ENCODE measurements at regions not wholly inside any gene's neighbourhood (a gene's known extent, or its start where the extent isn't known, plus 50 kb on each side); places are given as distances from the start of the nearest gene placed in this dataset.
"Not testable (repeated sequence)": the region's sequence is repeated elsewhere in the genome, so short reads cannot be mapped to it uniquely, and the experiment has no call there.

GRCh38 chr1:121518726-121519041 is 333.9 kb downstream of the SRGAP2C start:
- no peak for DNase-seq (ENCODE audit: low read depth in 4 of 4, low spot score in 1 of 4)

GRCh38 chr1:121519042-121519755 is 334.4 kb downstream of the SRGAP2C start:
- DNase-seq (ENCODE audit: low read depth in 4 of 4, low spot score in 1 of 4) = peak; percentile 57 to 86 (median 66)

GRCh38 chr1:121519756-121520286 is 335.0 kb downstream of the SRGAP2C start:
- not testable (repeated sequence) for DNase-seq (ENCODE audit: low read depth in 4 of 4, low spot score in 1 of 4)

DNA sequence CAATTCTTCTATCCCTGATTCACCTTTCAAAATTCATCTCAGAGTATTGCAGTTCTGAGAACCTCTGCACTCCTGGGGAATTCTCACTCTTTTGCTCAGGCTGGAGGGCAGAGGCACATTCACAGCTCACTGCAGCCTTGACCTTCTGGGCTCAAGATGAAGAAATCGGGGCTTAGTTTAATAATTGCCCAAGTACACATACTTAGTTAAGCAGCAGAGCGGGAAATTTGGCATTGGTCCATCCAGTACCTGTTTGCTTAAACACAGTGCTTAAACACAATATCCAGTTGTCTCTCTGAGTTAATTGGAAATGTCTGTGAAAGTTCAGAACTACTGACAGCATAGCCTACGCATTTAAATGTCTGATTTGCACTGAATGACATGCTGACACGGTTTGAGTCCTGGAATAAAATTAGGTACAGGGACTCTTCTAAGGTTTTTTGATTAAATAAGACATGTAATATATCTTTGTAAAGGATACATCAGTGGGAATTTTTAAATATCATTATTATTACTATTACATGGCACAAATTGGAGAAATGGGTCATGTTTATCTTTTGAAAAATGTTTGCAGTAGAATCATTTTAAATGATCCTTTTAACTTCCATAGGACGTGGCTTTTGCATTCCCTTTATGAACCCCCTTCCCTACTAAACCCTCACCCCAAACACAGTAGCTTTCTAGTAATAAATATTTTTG is 337.4 kb downstream of the SRGAP2C start:
- DNase-seq (ENCODE audit: low read depth in 4 of 4, low spot score in 1 of 4) = no peak

DNA sequence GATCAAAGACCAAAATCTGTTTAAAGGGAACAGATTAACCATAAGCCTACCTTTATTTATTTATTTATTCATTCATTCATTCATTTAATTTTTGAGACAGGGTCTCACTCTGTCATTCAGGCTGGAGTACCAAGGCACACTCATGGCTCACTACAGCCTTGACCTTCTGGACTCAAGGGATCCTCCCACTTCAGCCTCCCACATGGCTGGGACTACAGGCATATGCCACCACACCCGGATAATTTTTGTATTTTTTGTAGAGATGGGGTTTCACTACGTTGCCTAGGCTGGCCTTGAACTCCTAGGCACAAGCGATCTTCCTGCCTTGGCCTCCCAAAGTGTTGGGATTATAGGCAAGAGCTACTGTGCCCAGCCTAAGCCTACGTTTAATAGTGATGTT is 338.3 kb downstream of the SRGAP2C start:
- not testable (repeated sequence) for DNase-seq (ENCODE audit: low read depth in 4 of 4, low spot score in 1 of 4)

GRCh38 chr1:121525355-121525754 is 340.6 kb downstream of the SRGAP2C start:
- DNase-seq (ENCODE audit: low read depth in 4 of 4, low spot score in 1 of 4) = no peak

GRCh38 chr1:121528958-121529357 is 344.2 kb downstream of the SRGAP2C start:
- DNase-seq (ENCODE audit: low read depth in 4 of 4, low spot score in 1 of 4) = not testable (repeated sequence)

DNA sequence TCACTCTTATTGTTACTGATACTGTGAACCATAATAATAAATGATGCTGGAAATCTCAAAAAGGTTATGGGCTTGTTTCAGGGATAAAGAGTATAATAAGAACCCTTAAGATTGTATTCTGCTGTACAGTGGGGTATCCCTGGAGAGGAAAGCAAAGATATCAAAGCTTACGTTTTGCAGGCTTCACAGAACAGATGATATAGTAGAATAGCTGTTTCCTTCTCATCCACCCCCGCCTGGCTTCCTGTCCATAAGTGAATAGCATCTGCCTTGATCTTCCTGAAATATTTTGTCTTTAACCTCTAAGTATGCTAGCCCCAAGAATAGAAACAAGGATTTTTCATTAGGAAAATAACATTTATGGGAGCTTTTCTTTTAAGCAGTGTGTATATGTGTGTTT is 345.3 kb downstream of the SRGAP2C start:
- DNase-seq (ENCODE audit: low read depth in 4 of 4, low spot score in 1 of 4) = not testable (repeated sequence)

- not testable (repeated sequence) for DNase-seq (ENCODE audit: low read depth in 4 of 4, low spot score in 1 of 4)
These were observed 347.0 kb downstream of the SRGAP2C start for GRCh38 chr1:121531747-121532146.

GRCh38 chr1:121538148-121538547 is 353.4 kb downstream of the SRGAP2C start:
- not testable (repeated sequence) for DNase-seq (ENCODE audit: low read depth in 4 of 4, low spot score in 1 of 4)

DNA sequence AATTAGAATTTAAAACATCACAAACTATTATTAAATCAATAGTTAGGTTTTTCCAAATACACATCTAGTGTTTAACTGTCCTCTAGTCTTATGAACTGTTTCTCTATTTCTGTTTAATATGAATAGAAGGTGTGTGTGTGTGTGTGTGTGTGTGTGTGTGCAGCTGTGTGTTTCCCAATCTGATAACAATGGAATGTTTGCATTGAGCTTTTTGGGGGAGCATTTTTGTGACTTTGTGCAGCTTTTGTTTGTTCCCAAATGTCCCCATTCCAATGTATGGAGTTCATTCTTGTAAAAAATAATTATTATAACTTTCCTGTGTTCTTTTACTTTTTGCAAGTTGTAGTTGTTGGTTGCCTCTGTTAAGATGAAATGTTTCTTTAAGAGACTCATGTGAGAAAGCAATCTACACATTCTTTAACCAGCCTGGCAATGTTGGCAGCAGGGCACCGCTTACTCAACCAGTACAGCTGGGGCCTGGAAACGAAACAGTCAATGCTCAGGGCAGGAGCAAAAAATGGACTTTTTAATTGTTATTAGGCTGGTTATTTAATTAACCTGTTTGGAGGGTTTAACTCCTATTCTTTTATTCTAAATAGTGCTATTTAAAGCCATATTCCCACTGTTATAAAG is 354.3 kb downstream of the SRGAP2C start:
- no peak for DNase-seq (ENCODE audit: low read depth in 4 of 4, low spot score in 1 of 4)

DNA sequence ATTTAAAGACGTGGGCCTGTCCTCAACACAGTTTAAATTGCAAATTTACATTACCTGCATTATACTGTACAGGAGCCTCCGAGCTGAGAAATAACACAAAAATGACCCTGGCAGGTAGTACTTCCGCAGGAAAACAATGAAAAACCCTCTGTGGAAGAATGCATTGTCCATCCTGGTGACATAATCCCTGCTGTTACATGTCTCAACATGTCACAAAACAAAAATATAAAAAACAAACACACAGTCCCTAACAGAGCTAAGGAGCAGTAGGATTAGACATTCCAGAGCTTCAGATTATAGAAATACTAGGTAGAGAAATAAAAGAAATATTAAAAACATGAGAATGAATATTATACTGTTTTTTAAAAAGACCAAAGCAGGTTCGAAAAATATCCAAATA is 359.2 kb downstream of the SRGAP2C start:
- not testable (repeated sequence) for DNase-seq (ENCODE audit: low read depth in 4 of 4, low spot score in 1 of 4)

DNA sequence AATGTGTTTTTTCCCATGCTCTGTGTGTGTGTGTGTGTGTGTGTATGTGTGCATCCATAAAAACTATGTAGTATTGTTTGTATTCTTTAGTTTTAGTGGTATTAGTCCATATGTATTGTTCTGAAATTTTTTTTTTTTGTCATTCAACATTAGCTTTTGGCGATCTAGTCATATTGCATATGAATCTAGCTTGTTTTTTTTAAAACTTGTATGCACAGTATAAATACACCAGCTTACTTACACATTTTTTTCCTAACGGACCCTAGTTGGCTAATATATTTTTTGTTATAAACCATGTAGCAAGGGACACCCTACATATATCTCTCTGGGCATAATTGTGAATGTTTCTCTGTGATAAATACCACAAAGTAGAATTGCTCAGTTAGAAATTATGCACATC is 359.7 kb downstream of the SRGAP2C start:
- DNase-seq (ENCODE audit: low read depth in 4 of 4, low spot score in 1 of 4) = no peak

DNA sequence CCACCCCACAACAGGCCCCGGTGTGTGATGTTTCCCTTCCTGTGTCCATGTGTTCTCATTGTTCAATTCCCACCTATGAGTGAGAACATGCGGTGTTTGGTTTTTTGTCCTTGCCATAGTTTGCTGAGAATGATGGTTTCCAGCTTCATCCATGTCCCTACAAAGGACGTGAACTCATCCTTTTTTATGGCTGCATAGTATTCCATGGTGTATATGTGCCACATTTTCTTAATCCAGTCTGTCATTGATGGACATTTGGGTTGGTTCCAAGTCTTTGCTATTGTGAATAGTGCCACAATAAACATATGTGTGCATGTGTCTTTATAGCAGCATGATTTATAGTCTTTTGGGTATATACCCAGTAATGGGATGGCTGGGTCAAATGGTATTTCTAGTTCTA is 361.1 kb downstream of the SRGAP2C start:
- DNase-seq (ENCODE audit: low read depth in 4 of 4, low spot score in 1 of 4) = not testable (repeated sequence)

- DNase-seq (ENCODE audit: low read depth in 4 of 4, low spot score in 1 of 4) = no peak
These were observed 362.2 kb downstream of the SRGAP2C start for GRCh38 chr1:121546830-121547591.

GRCh38 chr1:121547726-121548125 is 363.0 kb downstream of the SRGAP2C start:
- not testable (repeated sequence) for DNase-seq (ENCODE audit: low read depth in 4 of 4, low spot score in 1 of 4)

GRCh38 chr1:121550817-121551216 is 366.0 kb downstream of the SRGAP2C start:
- DNase-seq (ENCODE audit: low read depth in 4 of 4, low spot score in 1 of 4) = not testable (repeated sequence)

- not testable (repeated sequence) for DNase-seq (ENCODE audit: low read depth in 4 of 4, low spot score in 1 of 4)
These were observed 366.7 kb downstream of the SRGAP2C start for GRCh38 chr1:121551491-121551890.

- not testable (repeated sequence) for DNase-seq (ENCODE audit: low read depth in 4 of 4, low spot score in 1 of 4)
These were observed 371.8 kb downstream of the SRGAP2C start for GRCh38 chr1:121556560-121556959.

- not testable (repeated sequence) for DNase-seq (ENCODE audit: low read depth in 4 of 4, low spot score in 1 of 4)
These were observed 373.3 kb downstream of the SRGAP2C start for GRCh38 chr1:121558034-121558433.

DNA sequence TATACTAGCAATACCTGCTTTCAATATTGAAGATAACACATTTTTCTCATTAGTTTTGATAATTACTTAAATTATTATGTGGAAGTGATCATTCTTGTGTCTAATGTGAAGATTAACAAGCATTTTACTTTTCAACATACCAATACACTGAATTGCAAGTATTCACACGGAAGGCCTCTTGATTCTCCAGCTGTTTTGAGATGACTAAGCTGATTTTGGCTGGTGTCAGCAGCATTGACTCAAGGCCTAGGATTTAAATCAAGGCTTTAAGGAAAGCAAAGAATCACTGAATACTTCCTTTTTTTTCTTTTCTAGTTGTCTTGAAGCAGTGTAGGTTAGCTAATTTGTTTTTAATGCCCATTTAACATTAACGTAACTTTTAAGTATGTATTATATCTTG is 373.7 kb downstream of the SRGAP2C start:
- DNase-seq (ENCODE audit: low read depth in 4 of 4, low spot score in 1 of 4) = no peak
